GM12875 (cell line): ENCODE measurements at regions not wholly inside any gene's neighbourhood (a gene's known extent, or its start where the extent isn't known, plus 50 kb on each side); places are given as distances from the start of the nearest gene placed in this dataset.

Experiments
- H3K4me3 ChIP-seq: one replicate; pipeline ENCODE4 v1.5.1; 2011; ENCODE audit warnings: low read depth, low read length, control low read depth
- TF ChIP-seq, protein P1 (sequence below): IDR thresholded peaks from 2 replicates; pipeline ENCODE4 v1.5.1; 2011; ENCODE audit warnings: low read depth, mild to moderate bottlenecking, control low read depth, inconsistent platforms, low read length, moderate library complexity, borderline replicate concordance; ENCODE audit not compliant: insufficient read depth

DNA sequence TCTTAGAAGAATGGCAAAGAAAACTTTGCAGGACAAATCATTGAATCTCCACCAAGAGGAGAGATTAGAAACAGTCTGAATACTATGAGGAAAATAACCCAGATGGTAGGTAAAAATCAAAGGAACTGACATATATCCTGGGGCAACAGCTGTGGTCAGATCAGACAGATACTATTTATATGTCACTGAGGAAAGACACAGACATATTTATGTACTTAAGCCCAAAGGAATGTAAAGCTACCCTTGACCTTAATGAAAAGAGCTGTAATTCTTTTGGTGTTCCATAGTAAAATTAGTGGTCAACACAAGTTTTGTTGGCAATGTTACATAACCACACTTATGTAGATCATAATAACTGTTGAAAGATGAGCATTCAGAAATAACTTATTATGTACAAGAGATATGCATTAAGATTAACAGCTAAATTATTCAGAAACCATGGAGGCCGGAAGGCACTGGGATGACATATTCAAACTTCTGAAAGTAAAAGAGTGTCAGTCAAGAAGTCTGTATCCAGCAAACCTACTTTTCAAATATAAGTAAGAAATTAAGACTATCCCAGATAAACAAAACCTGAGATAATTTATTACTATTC lies 166.1 kb upstream of the SAMSN1 start:
- TF ChIP-seq, protein P1, sequence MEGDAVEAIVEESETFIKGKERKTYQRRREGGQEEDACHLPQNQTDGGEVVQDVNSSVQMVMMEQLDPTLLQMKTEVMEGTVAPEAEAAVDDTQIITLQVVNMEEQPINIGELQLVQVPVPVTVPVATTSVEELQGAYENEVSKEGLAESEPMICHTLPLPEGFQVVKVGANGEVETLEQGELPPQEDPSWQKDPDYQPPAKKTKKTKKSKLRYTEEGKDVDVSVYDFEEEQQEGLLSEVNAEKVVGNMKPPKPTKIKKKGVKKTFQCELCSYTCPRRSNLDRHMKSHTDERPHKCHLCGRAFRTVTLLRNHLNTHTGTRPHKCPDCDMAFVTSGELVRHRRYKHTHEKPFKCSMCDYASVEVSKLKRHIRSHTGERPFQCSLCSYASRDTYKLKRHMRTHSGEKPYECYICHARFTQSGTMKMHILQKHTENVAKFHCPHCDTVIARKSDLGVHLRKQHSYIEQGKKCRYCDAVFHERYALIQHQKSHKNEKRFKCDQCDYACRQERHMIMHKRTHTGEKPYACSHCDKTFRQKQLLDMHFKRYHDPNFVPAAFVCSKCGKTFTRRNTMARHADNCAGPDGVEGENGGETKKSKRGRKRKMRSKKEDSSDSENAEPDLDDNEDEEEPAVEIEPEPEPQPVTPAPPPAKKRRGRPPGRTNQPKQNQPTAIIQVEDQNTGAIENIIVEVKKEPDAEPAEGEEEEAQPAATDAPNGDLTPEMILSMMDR, result no peak
- H3K4me3 ChIP-seq, result no peak overlapping the region

DNA sequence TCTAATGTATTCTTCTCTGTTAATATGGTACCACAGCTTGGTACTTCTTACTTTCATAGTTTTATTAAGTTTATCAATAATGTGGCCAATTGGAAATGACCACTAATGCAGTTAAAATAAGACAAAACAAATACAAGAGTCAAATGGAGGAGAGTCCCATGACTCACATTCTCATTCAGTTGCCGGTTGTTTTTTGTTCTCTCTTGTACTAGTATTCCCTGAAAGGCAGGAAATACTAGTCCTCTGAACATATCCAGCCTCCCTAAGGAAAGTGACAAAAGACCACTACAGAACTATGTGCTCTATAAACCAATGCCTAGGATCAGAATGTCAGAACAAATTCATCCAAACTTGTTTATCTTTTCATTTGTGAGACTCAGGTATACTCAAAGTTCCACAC lies 165.2 kb upstream of the SAMSN1 start:
- H3K4me3 ChIP-seq, result no peak overlapping the region
- TF ChIP-seq, protein P1, result no peak

DNA sequence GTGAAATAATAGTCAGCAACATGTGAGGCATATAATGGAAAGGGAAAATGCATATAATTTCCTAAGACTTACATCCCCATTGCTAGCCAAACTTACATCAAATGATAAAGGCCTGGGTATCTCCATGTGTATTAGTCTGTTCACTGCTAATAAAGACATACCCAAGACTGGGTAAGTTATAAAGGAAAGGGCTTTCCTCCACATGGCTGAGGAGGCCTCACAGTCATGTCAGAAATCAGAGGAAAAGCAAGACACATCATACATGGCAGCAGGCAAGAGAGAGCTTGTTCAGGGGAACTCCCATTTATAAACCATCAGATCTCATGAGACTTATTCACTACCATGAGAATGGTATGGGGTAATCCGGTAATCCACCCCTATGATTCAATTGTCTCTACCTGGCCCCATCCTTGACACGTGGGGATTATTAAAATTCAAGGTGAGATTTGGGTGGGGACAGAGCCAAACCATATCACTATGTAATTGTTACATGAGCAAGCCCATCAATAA lies 161.5 kb upstream of the SAMSN1 start:
- TF ChIP-seq, protein P1, result no peak
- H3K4me3 ChIP-seq, result no peak overlapping the region

DNA sequence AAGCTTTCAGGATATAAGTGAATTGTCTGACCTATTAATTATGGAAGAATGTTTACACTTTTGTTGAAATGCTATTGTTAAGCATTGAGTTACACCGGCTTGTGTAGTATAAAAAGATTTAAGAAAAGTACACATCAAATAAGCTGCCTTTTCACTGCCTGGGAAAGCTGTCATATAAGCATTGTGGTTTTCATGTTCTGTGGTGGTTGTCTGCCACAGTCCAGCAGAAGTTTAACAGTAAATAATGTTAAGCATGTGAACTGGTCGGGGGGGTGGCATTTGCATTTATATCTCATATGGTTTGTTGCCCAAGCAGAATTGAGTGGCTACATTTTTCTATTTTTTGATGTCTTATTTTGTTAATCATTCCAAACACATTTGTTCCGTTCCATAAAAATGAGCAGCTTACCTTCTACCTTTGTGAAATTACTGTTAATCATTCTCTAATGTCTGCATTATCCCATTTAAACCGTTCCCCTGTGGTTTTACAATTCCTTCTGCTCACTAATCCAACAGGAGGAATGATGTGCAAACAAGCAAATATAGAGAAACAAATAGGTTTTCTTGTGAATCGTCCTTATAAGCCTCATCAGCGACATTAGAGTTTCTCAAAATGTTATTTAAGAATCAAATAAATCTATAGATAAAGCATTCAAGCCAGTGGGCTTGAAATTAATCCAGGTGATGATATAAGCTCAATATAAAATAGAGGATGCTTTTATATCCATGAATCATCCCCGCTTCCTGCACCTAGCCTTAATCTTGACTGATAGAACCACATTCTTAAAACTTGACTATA lies 160.8 kb upstream of the SAMSN1 start:
- no peak overlapping the region for H3K4me3 ChIP-seq
- TF ChIP-seq, protein P1, result no peak

DNA sequence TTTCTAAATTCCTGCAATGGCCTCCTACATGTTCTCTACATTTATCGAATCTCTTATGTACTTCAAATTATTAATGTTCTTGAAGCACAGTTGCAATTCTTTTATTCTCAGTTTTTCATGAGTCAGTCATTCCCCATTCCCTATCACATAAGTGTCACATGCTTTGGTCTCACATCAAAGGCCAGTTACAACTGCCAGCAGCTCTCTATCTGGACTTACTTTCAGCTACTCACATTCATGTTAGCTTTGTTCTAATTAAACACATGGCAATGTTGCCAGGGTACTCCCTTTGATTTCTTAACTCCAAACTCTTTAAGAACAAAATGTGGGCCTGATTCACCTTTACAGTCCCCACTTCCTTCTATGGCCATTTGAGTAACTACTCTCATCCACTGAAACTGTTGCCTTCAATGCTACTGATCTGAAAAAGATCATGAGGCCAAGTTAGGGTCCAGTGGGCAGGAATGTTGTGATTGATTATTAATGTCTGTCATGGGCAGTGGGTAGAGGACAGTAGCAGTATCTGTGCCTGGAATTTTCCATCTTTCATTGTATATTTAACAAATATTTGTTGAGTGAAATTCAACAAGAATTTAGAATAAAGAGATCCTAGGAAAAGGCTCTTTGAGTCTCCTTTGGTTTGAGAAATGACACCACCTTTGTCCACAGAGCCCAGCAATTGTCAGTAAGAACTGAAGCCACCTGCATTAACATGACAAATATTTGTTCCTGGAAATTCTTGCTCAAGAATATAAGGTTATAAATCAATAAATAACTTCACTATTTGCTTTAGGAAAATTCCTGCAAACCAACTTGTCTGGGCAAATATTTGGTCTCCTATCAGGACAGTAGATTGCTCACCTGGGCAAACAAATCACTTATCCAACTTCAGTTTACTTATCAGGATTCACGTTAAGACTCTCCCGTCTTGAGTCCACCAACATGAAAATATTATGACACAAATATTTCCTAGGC lies 153.6 kb upstream of the SAMSN1 start:
- TF ChIP-seq, protein P1, result no peak
- no peak overlapping the region for H3K4me3 ChIP-seq

DNA sequence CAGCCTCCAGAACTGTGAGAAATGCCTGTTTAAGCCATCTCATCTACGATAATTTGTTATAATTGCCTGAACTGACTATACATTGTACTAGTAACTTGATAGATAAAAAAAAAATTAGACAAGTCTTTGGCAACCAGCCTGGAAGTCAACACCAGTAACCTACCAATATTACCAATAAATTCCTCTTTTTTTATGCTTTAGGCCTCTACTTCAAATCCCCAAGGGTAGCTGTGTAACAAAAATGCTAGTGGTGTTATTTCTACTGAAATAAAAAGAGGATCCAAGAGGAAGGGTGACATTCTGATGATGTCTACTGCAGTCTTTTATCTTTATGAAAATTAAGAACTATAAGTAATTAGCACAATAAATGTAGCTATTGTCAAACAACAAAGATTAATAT lies 151.7 kb upstream of the SAMSN1 start:
- TF ChIP-seq, protein P1, result no peak
- H3K4me3 ChIP-seq, result no peak overlapping the region
